HG03175 (cell line): ENCODE measurements at regions not wholly inside any gene's neighbourhood (a gene's known extent, or its start where the extent isn't known, plus 50 kb on each side); places are given as distances from the start of the nearest gene placed in this dataset.
"Not testable (repeated sequence)": the region's sequence is repeated elsewhere in the genome, so short reads cannot be mapped to it uniquely, and the experiment has no call there.

Source experiments
- ATAC-seq: cut with Tn5 transposase; IDR thresholded peaks from one replicate; pipeline ENCODE4 v1.9.1; 2021; ENCODE audit warnings: mild to moderate bottlenecking, moderate library complexity; ENCODE audit not compliant: unreplicated experiment

DNA sequence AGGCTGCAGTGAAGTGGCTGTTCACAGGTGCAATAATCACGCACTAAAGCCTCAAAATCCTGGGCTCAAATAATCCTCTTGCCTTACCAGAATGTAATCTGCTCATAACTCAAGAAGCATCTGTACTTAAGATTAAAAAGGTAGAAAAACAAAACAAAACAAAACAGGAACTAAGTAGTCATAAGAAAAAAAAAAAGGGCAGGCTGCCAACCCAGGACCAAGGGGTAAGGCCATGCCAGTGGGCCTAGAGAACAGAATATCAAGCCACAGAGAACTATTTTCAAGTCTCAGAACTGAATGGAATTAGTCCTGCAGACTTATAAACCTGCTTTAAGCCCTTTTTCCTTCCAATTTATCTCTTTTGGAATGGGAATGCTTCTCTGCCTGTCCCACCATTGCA, 64.8 kb upstream of the TBC1D3K start:
- ATAC-seq: no peak

DNA sequence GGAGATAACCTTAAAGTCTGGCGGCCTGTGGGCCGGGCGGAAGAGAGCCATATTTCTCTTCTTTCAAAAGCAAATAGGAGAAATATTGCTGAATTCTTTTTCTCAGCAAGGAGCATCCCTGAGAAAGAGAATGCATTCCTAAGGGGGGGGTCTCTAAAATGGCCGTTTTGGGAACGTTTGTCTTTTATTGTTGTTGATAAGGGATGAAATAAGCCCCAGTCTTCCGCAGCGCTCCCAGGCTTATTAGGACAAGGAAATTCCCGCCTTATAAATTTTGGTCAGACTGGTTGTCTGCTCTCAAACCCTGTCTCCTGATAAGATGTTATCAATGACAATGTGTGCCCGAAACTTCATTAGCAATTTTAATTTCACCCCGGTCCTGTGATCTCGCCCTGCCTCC, 65.8 kb upstream of the TBC1D3K start:
- not testable (repeated sequence) for ATAC-seq

DNA sequence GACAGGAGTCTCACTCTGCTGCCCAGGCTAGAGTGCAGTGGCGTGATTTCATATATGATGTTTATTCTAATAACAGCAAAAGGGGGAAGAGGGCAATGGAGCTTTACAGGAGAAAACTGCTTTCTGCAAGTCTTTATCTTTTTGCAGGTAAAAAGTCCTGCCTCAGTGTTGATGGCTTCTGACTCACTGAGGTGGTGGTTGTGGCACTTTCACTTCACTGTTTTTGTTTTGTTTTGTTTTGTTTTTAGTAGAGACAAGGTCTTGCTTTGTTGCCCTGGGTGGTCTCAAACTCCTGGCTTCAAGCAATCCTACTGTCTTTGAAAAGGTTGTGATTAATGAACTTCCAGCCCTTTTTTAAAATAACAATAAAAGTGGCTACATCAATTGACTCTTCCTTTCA, 68.0 kb upstream of the TBC1D3K start:
- no peak for ATAC-seq

DNA sequence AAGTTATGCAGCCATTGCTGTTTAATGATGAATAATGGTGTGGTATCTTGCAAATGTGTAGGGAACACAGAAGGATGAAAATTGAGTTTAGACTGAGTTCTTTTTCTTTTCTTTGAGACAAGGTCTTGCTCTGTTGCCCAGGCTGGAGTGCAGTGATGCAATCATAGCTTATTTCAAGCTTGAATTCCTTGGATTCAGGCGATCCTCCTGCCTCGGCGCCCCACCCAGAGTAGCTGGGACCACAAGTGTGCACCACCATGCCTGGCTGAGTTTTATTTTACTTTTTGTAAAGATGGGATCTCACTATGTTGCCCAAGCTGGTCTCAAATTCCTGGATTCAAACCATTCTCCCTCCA, 74.6 kb upstream of the TBC1D3K start:
- no peak for ATAC-seq

DNA sequence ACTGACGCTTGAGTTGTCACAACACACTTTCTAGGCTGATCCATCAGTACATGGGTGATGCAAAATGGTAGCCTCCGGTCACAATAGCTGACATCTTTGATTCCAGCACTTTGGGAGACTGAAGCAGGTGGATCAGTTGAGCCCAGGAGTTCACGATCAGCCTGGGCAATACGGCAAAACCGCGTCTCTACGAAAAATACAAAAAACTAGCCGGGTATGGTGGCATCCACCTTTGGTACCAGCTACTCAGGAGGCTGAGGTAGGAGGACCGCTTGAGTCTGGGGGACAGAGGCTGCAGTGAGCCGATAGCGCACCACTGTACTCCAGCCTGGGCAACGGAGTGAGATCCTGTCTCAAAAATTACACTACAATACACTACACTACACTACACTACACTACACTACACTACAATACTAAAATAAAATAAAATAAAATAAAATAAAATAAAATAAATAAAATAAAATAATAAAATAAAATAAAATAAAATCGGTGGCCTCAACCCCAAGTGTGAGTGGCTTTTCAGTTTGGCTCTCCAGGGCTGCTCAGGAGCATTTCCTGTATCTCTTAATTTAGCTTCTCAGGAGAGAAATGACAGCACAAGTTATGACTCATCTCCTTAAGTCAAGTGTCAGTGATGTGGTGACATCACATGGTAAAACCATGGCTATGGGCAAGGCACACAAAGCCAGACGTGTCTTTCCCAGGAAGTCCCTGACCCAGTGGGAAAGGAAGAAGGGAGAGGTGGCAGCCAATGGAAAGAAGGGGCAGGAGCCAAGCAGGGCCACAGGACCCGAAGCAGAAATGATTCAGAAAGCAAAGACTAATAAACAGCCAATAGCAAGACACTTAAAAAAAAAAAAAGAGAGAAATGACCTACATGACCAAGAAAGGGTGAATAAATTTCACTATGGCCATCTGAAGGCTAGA, 75.3 kb upstream of the TBC1D3K start:
- peak; percentile 66 for ATAC-seq

DNA sequence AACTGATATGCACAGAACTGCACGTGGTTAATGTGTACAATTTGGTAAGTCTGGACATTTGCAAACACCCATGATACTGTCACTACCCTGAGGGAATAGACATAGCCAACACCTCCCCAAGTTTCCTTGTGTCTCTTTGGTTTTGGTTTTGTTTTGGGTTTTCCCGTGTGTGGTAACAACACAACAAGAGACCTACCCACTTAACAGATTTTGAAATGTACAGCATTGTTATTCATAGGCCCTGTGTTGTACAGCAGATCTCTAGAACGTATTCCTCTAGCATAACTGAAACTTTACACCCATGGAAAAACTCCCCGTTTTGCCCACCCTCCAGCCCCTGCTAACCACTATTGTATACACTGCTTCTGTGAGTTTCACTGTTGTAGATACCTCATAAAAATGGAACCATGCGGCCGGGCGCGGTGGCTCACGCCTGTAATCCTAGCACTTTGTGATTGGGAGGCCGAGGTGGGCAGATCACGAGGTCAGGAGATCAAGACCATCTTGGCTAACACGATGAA, 76.3 kb upstream of the TBC1D3K start:
- ATAC-seq: no peak

DNA sequence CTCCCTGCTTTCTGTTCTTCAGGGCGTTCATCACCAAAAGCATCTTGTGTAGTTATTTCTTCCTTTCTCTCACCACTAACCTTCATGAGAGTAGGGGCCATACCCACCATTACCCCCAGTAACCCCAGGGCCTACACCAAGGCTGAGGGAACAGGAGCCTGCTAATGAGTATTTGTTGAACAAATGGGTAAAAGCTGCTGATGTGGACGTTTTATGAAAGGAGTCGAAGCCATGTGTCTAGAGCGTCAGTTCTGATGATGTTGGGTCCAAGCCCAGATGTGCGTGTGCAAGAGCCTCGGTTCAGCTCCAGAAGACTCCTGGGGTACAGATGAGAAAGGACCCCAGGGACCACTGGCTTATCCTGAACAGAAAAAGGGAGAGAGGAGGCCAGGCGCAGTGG, 77.1 kb upstream of the TBC1D3K start:
- no peak for ATAC-seq

DNA sequence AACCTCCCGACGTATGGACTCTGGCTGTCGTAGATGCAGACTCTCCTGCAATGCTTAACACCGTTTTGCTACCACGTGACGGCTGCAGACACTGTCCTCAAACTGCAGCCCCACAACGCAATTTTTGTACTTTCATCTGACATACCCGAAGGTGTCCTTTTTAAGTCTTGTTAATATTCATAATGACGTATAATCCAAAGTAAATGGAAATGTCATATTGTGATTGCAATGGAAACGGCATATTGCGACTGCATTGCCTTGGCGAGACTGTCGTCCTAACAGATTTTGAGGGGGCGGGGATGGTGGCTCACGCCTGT, 79.3 kb upstream of the TBC1D3K start:
- no peak for ATAC-seq

DNA sequence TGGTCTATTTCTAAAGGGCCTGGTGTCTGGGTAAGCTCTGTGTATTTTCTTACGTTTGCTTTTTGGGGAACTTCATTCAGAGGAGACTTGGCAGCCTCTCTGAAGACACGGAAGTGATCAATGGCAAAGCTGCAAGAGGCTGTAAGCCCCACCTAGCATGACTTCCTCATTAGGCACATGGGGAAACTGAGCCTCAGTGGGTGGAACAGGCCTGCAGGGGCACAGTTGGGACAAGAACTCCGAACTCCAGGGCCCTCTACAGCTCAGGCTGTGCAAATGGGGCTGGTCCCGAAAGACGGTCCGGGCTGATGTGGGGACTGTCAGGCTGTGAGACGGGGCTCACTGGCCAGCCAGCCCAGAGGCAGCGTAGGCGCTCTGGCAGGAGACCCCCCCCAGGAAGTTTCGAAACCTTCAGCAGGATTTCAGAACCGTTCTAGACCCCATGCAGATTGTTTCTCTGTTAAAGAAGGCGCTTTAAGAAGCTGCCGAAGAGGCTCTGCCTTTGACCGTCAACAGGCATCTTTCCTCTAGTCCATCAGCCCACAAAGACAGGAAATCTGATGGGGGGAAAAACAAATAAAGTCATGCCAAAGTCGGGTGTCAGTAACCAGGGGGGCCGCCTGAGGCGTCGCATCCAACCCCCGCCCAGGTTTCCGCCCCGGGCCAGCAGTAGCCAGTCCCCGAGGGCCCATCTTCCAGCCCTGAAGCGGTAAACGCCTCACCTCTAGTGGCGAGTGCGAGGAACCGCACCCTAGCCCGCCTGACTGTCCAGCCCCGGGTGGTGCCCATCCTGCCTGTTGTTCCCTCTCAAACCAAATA, 79.8 kb upstream of the TBC1D3K start:
- ATAC-seq: peak; percentile 71

DNA sequence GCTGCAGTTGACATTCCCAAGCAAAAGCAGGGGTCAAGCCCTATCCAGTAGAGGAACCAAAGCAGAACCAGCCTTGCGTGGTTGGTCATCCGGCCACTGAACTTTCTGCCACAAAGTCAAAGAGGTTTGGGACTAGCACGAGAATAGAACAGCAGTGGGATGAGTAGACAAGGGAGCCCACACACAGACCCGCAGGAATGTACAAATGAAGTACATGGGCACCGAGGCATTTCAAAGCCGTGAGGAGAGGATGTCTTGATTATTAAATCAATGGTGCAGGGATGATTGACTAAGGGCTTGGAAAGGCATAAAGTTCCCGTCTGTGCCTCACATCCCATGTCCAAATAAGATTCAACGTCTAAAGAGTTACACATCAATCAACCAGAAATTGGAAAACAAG, 81.8 kb upstream of the TBC1D3K start:
- no peak for ATAC-seq

DNA sequence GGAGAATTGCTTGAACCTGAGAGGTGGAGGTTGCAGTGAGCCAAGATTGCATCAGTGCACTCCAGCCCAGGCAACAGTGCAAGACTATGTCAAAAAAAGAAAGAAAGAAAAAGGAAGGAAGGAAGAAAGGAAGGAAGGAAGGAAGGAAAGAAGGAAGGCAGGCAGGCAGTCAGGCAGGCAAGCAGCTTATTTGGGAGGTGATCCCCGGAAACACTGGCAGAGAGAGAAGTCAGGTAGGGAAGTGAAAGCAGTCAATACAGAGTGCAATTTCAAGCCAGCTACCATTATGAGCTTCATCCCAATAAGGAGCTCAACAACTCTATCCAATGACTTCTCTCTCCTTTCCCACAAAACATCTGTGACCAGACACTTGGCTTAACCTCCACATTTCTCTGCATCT, 83.0 kb upstream of the TBC1D3K start:
- no peak for ATAC-seq

DNA sequence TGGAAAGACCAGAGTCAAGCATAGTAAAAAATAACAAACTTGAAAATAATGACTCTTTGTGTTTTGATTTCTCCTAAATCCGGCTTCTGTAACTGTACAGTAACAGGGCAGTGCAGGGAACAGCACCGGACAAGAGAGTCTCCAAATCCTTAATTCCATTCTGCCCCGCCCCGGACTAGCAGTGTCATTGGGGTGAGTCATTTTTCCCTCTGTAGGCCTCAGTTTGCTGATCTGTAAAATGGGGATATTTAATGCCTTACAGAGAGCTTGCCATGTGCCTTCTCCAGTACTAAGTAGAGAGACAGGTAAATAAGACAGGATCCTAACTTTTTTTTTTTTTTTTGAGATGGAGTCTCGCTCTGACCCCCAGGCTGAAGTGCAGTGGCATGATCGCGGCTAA, 83.6 kb upstream of the TBC1D3K start:
- ATAC-seq: no peak

DNA sequence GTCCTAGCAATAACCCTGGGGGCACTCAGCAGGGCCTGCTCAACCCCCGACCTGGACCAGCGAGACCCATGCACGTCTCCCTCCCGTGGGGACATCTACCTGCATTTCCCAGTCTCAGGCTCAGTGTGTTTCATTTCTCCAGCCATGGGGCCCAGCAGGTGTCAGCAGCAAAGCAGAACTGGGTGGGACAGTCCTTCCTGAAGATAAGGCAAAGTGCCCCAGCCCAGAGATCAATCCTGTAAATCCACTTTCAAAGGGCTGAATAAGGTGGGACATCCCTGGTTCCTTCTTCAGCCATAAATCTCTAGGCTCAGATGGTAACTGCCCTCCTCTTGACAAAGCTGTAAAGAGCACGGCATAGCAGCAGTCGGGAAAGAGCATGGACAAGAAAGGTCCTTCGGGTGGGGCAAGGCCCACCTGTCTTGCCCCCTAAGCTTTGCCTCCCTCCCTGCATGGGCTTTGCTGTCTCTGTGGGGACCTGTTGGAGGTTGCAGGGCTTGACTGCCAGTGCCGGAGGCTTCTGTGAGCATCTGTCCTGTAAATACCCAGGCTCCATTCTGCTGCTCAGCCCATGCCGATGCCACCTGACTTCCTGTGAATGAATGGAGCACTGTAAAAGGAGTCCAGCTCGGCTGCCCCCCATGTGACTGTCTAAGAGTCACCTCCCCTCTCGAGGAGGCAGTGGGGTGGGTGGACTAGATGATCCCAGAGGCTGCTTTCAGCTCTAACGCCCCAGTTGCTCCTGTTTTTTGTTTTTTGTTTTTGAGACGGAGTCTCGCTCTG, 84.8 kb upstream of the TBC1D3K start:
- ATAC-seq: no peak

DNA sequence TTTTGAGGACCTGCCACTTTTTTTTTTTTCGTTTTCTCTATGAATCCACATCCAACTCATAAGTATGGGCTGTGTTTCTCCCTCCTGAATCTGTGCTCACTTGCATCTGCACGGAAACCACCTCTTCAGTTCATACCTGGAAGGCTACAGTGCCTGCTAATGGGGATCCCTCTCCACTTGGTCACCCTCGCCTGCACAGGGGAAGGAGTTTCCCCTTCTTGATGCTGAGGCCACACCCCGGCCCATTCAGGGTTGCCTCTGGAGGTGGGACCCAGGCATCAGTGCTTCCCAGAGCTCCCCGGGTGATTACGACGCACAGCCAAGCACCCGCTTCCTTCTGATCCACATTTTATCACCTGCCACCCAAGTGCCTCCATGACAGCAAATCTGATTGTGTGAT, 85.9 kb upstream of the TBC1D3K start:
- ATAC-seq: no peak

DNA sequence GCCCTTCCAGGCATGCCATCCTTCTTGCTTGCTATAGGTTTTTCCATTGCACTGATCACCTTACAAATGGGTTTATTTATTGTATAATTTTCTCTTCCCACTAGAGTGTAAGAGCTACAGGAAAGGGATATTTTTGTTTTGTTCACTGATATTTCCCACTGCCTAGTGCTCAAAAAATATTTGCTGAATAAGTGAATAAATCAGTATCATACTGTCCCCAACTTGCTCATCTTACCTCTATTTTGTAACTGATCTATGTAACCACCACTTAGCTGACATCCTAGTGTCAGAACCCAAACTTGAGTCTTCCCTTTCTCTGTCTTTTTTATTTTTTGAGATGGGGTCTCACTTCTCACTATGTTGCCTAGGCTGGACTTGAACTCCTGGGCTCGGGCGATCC, 87.6 kb upstream of the TBC1D3K start:
- ATAC-seq: no peak

DNA sequence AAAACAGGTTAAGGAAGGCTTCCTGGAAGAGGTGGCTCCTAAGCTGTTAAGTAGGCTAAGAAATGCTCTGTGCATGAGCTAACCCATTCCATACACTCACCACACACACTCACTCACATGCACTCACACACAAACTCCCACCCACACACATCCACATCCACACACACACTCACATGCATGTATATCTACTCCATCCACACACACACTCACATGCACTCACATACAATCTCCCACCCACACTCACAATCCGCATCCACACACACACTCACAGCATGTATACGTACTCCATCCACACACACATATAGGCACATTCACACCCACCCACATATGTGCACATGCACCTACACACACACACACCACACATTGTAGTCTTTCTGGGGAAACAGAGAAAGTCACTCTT, 89.3 kb upstream of the HNF1B start:
- no peak for ATAC-seq

DNA sequence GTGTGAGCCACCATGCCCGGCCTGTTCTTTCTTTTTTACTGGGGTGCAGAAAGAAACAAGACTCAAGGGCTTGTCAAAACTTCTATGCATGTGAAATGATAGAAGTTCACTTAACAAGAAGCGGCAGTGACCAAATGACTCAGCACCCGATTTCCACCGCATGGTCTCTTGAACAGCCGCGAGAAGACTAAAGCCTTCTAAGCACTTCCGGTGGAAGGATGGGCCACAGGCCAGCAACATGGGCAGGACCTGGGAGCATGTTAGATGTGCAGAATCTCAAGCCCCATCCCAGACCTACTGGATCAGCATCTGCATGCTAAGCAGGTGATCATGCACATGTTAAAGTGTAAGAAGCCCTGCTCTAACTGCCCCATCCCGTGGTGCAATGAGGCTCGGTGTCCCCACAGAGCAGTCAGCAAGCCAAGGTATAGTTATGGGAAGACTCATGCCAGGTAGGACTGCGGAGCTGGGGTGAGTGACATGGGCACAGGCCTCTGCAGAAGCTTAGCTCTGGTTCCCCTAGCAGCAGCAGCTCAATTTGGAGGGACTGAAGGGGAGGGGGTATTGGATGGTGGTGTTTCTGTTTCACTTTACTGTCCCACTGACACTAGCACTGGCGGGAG, 88.5 kb upstream of the HNF1B start:
- ATAC-seq: peak; percentile 77

DNA sequence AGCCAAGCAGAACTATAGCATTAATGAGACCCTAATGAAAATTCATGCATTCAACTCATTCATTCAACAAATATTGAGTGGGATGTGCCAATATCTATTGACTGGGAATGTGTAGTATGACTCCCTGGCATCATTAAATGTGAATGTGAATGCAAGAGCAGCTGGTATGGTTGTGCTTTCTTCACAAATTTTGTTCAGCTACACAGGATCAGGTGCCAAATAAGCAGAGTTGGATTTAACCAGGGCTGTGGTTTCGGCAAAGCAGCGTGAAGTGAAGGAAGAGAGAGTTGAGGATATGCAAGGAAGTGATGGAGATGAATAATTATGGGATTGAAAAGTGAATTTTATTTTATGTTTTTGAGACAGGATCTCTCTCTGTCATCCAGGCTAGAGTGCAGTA, 87.1 kb upstream of the HNF1B start:
- ATAC-seq: no peak

DNA sequence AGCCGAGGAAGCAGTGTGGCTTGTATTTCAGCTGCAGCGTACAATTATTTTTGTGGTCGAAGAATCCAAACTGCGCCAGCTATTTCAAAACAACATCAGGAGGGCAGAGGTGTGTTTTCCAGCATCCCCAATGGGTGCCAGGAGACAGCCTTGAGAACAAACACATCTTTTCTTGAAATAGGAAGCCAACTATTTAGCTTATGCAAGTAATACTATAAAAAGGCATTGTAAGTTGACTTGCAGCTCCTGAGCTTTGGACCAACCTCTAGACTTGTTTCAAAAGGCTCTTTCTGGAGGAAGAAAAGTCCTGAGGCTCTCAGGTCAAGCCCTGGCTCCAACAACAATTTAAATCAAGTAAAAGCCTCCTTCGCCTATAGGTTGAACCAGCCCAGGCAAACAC, 86.6 kb upstream of the HNF1B start:
- ATAC-seq: no peak

DNA sequence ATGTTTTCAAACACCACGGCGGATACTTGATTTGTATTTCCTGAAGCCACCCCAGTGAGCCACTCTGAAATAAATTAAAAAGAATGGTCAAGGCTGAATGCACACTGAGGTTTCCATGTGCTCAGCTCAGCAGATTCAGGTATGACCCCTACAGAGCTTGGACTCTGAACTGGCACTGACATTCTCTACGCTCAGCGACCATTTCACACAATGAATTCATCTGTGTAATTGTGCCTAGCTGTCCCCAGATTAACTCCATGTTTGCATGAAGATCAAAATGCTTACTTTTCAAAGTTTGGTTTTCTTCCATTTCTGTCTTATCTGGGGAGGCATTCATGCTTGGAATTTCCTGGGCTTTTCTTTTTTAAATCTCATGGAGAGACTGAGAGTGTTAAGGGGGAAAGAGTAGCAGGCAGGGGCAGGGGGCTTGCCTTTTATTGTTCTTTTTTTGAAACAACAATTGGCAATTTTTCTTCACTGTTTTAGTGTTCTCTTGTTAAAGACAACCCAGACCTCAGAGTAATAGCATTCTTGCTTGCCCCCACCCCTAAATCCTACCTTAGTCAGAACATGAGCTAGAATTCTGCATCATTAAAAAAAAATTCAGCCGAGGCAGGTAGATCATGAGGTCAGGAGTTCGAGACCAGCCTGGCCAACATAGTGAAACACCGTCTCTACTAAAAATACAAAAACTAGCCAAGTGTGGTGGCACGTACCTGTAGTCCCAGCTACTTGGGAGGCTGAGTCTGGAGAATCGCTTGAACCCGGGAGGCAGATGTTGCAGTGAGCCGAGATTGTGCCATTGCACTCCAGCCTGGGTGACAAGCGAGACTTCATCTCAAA, 85.5 kb upstream of the HNF1B start:
- peak; percentile 46 for ATAC-seq
